DMS153 (cell line): ENCODE measurements at regions not wholly inside any gene's neighbourhood (a gene's known extent, or its start where the extent isn't known, plus 50 kb on each side); places are given as distances from the start of the nearest gene placed in this dataset.

Experiments used
- DNase-seq: peaks from one replicate; lab custom pipeline; 2025; lab: John Stamatoyannopoulos, UW

- no peak for DNase-seq
These were observed 214.4 kb downstream of the ERMARD start for GRCh38 chr6:169965657-169966311.

- DNase-seq = no peak
These were observed 213.8 kb downstream of the ERMARD start for GRCh38 chr6:169965239-169965638.

- DNase-seq = no peak
These were observed 213.2 kb downstream of the ERMARD start for GRCh38 chr6:169964486-169965180.

GRCh38 chr6:169963581-169964297, 212.3 kb downstream of the ERMARD start:
- DNase-seq = no peak

GRCh38 chr6:169962604-169963469, 211.4 kb downstream of the ERMARD start:
- no peak for DNase-seq

GRCh38 chr6:169961772-169962561, 210.5 kb downstream of the ERMARD start:
- DNase-seq = no peak

GRCh38 chr6:169960886-169961611, 209.6 kb downstream of the ERMARD start:
- no peak for DNase-seq

GRCh38 chr6:169960521-169960885, 209.1 kb downstream of the ERMARD start:
- no peak for DNase-seq

- no peak for DNase-seq
These were observed 208.6 kb downstream of the ERMARD start for GRCh38 chr6:169960003-169960344.

GRCh38 chr6:169959136-169960002, 207.9 kb downstream of the ERMARD start:
- peak; percentile 97 for DNase-seq

- DNase-seq = no peak
These were observed 207.1 kb downstream of the ERMARD start for GRCh38 chr6:169958510-169958909.

GRCh38 chr6:169957351-169957963, 206.0 kb downstream of the ERMARD start:
- DNase-seq = no peak

GRCh38 chr6:169956580-169956979, 205.2 kb downstream of the ERMARD start:
- no peak for DNase-seq

GRCh38 chr6:169955731-169956437, 204.5 kb downstream of the ERMARD start:
- DNase-seq = no peak

- no peak for DNase-seq
These were observed 203.6 kb downstream of the ERMARD start for GRCh38 chr6:169954977-169955376.

- DNase-seq = no peak
These were observed 202.3 kb downstream of the ERMARD start for GRCh38 chr6:169953686-169954085.

- no peak for DNase-seq
These were observed 199.1 kb downstream of the ERMARD start for GRCh38 chr6:169950558-169950957.

GRCh38 chr6:169949511-169950097, 198.2 kb downstream of the ERMARD start:
- DNase-seq = no peak
